ENCODE measurements at regions not wholly inside any gene's neighbourhood (a gene's known extent, or its start where the extent isn't known, plus 50 kb on each side); places are given as distances from the start of the nearest gene placed in this dataset.

DNA sequence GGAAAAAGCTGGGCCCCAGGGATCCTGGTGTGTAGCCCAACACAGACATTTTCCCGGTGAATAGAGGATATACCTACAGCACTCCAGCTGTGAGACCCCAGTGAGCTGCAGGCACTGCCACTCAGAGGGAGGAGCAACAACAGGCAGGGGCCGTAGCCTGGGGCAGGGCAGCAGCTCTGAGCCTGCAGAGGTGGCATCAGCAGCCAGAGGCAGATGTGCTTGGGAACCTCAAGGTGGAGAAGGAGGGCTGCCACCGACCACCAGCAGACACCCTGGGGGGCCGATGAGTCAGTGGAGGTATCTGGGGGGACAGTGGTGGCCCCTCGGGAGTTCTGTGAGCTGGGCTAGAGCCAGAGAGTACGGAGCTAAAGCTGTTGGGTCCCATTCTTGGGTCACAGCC lies 110.2 kb upstream of the GDF10 start:
- DNase-seq, result no peak
- Histone ChIP-seq H3K27me3 (no peaks in the 10 kb centered on the region), H3K36me3 (no peaks in the 10 kb centered on the region), H3K4me1 (peaks cover 0 to under 1% (median 0%) of the 10 kb centered on the region in 3 donors), H3K4me3 (no peak overlapping the region), H3K9me3 (no peaks in the 10 kb centered on the region), H3K27ac (no peak overlapping the region)
- 69 to 84% methylated on average over 5 to 6 of the region's 6 CpGs for WGBS, 2 donors
- intact Hi-C loops (cut with DNase I), result no loop called here
- no peak for TF ChIP-seq POLR2A (IDR thresholded peaks at IDR 0.05)
- TF ChIP-seq, protein P1, sequence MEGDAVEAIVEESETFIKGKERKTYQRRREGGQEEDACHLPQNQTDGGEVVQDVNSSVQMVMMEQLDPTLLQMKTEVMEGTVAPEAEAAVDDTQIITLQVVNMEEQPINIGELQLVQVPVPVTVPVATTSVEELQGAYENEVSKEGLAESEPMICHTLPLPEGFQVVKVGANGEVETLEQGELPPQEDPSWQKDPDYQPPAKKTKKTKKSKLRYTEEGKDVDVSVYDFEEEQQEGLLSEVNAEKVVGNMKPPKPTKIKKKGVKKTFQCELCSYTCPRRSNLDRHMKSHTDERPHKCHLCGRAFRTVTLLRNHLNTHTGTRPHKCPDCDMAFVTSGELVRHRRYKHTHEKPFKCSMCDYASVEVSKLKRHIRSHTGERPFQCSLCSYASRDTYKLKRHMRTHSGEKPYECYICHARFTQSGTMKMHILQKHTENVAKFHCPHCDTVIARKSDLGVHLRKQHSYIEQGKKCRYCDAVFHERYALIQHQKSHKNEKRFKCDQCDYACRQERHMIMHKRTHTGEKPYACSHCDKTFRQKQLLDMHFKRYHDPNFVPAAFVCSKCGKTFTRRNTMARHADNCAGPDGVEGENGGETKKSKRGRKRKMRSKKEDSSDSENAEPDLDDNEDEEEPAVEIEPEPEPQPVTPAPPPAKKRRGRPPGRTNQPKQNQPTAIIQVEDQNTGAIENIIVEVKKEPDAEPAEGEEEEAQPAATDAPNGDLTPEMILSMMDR (IDR thresholded peaks at IDR 0.05), result no peak

DNA sequence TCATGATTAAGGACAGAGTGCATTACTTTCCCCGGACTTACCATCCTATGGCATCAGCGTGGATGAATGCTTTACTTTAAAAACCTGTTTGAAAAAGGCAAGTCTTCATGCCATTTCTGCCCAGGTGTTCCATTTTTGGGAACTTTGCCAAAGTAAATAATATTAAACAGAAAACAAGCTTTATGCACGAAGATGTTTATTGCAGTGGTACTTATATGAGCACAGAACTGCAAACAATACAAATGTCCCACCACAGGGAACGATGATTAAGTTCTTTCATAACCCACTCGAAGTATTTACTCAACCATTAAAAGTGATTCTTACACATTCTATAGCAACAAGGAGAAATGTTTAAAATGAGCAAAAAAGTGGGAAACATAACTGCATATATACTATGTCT lies 109.7 kb upstream of the GDF10 start:
- no peak for TF ChIP-seq POLR2A (IDR thresholded peaks at IDR 0.05)
- TF ChIP-seq, protein P1 (IDR thresholded peaks at IDR 0.05), result no peak
- intact Hi-C loops (cut with DNase I), result no loop called here
- H3K9me3 ChIP-seq, result no peaks in the 10 kb centered on the region
- no peak for DNase-seq
- no peak overlapping the region for H3K4me3 ChIP-seq
- no peaks in the 10 kb centered on the region for H3K4me1 ChIP-seq
- H3K36me3 ChIP-seq, result no peaks in the 10 kb centered on the region
- no peak overlapping the region for H3K27ac ChIP-seq
- H3K27me3 ChIP-seq, result no peaks in the 10 kb centered on the region
- WGBS, 2 donors, result 46 to 51% methylated on average over 4 to 5 of the region's 5 CpGs

DNA sequence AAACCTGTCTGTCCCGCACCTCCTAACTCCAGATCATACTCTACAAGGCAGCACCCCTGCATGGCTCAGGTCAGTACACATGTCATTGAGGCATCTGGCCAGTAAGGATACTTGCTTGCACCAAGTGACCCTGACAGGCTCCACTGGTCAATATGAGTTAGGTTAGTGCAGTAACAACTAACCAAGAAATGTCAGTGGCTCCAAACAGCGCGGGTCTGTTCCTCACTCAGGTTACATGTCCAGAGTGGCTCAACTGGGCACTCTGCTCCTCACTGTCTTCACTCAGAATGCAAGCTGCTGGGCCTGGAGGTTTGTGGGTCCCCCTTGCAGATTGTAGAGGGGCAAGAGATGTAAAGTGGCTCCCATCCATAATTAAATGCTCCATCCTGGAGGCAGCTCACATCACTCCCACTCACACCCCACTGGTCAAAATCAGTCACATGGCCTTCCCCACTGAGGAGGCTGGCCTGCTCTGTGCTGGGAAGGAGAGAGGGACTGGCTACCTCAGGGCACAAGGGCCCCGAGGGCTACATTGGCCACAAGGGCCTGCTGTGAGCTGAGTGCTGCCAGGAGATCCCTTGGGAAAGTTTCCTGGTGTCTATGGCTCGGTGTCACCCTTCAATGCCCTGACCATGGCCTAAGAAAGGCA lies 109.1 kb upstream of the GDF10 start:
- H3K9me3 ChIP-seq, result no peaks in the 10 kb centered on the region
- H3K4me1 ChIP-seq, result no peaks in the 10 kb centered on the region
- H3K4me3 ChIP-seq, result no peak overlapping the region
- no peaks in the 10 kb centered on the region for H3K36me3 ChIP-seq
- intact Hi-C loops (cut with DNase I), result no loop called here
- H3K27ac ChIP-seq, result no peak overlapping the region
- H3K27me3 ChIP-seq, result no peaks in the 10 kb centered on the region
- no peak for DNase-seq
- TF ChIP-seq, protein P1 (IDR thresholded peaks at IDR 0.05), result no peak
- TF ChIP-seq POLR2A (IDR thresholded peaks at IDR 0.05), result no peak
- WGBS, 2 donors, result 85 to 100% methylated on average over 2 to 4 of the region's 5 CpGs

DNA sequence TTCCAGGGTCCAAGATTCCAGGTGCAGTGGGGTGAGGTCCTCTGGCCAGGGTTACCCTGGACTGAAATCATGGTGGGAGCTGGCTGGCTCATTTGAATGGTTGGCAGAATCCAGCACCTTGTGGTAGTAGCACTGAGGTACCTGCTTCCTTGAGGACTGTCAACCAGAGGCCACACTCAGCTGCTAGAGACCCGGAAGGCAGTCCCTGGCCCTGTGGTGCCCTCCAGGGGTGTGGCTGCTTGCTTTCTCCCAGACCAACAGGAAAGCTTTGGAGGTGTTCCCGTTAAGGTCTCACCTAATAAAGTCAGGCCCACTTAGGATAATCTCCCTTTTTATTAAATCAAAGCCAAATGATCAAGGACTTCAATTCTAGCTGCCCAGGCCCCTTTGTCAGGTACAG lies 107.7 kb upstream of the GDF10 start:
- H3K4me3 ChIP-seq, result no peak overlapping the region
- no peaks in the 10 kb centered on the region for H3K4me1 ChIP-seq
- no peaks in the 10 kb centered on the region for H3K9me3 ChIP-seq
- WGBS, 2 donors, result 60 to 71% methylated on average over 1 to 2 of the region's 2 CpGs
- intact Hi-C loops (cut with DNase I), result no loop called here
- H3K36me3 ChIP-seq, result no peaks in the 10 kb centered on the region
- TF ChIP-seq, protein P1 (IDR thresholded peaks at IDR 0.05), result no peak
- TF ChIP-seq POLR2A (IDR thresholded peaks at IDR 0.05), result no peak
- no peak overlapping the region for H3K27ac ChIP-seq
- H3K27me3 ChIP-seq, result no peaks in the 10 kb centered on the region
- DNase-seq, result no peak

DNA sequence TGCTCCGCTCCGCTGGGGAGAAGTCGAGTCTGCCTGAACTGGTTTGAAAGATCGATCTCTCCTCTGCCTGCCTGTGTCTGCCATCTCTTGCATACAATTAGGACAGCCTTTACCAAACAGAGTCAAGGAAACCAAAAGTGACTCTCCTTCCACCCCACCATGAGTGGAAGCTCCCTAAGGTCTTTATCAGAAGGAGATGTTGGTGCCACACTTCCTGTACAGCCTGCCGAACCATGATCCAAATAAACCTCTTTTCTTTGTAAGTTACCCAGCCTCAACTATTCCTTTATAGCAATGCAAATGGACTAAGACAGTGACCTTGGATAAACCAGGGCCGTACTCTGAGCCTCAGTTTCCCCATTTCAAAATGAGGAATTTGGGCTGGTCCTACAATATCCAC lies 106.3 kb upstream of the GDF10 start:
- TF ChIP-seq, protein P1 (IDR thresholded peaks at IDR 0.05), result no peak
- TF ChIP-seq POLR2A (IDR thresholded peaks at IDR 0.05), result no peak
- intact Hi-C loops (cut with DNase I), result no loop called here
- DNase-seq, result no peak
- H3K36me3 ChIP-seq, result no peaks in the 10 kb centered on the region
- no peaks in the 10 kb centered on the region for H3K27me3 ChIP-seq
- no peaks in the 10 kb centered on the region for H3K9me3 ChIP-seq
- H3K4me1 ChIP-seq, result no peaks in the 10 kb centered on the region
- no peak overlapping the region for H3K27ac ChIP-seq
- H3K4me3 ChIP-seq, result no peak overlapping the region
- 86 to 96% methylated on average over 6 of the region's 6 CpGs for WGBS, 2 donors
